ENCODE measurements at regions not wholly inside any gene's neighbourhood (a gene's known extent, or its start where the extent isn't known, plus 50 kb on each side); places are given as distances from the start of the nearest gene placed in this dataset.

DNA sequence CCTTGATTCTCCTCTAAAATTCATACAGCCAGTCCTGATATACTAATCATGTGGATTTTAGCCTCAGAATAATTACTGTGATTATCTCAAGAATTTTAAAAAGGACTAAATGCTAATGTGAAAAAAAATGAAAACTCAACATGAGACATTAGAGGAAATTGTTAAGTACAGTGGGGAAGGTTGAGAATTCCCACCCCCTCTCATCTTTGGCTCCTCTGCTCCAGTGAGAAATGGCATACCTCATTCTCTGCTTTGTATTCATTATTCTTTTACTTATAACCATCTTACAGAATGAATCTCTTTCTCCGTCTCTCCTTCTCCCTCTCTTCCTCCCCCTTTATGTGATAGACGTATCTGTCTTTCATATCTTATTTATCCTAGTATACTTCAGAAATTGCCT is 70.9 kb downstream of the DIRAS3 start:
- no peak overlapping the region for H3K27ac ChIP-seq
- no peaks in the 10 kb centered on the region for H3K27me3 ChIP-seq (replicated peaks; ENCODE audit: insufficient read depth)
- H3K9me3 ChIP-seq: no peaks in the 10 kb centered on the region
- no peak overlapping the region for H3K4me3 ChIP-seq
- DNase-seq (ENCODE audit: low spot score) (no peak), ATAC-seq (ENCODE audit: insufficient number of reproducible peaks, low FRiP score, low read depth) (no peak)
- peaks cover 0 to 33% of the 10 kb centered on the region in 2 donors for H3K4me1 ChIP-seq (ENCODE audit: control insufficient read depth in 1 of 2, low read depth in 2 of 2)
- no peaks in the 10 kb centered on the region for H3K36me3 ChIP-seq
- TF ChIP-seq, protein P1, sequence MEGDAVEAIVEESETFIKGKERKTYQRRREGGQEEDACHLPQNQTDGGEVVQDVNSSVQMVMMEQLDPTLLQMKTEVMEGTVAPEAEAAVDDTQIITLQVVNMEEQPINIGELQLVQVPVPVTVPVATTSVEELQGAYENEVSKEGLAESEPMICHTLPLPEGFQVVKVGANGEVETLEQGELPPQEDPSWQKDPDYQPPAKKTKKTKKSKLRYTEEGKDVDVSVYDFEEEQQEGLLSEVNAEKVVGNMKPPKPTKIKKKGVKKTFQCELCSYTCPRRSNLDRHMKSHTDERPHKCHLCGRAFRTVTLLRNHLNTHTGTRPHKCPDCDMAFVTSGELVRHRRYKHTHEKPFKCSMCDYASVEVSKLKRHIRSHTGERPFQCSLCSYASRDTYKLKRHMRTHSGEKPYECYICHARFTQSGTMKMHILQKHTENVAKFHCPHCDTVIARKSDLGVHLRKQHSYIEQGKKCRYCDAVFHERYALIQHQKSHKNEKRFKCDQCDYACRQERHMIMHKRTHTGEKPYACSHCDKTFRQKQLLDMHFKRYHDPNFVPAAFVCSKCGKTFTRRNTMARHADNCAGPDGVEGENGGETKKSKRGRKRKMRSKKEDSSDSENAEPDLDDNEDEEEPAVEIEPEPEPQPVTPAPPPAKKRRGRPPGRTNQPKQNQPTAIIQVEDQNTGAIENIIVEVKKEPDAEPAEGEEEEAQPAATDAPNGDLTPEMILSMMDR (IDR thresholded peaks at IDR 0.05): no peak

- peaks cover 0 to 28% of the 10 kb centered on the region in 2 donors for H3K4me1 ChIP-seq (ENCODE audit: control insufficient read depth in 1 of 2, low read depth in 2 of 2)
- H3K4me3 ChIP-seq: no peak overlapping the region
- H3K9me3 ChIP-seq: no peaks in the 10 kb centered on the region
- H3K27me3 ChIP-seq (replicated peaks; ENCODE audit: insufficient read depth): no peaks in the 10 kb centered on the region
- TF ChIP-seq, protein P1 (IDR thresholded peaks at IDR 0.05): no peak
- no peak overlapping the region for H3K27ac ChIP-seq
- no peak for DNase-seq (ENCODE audit: low spot score)
- no peak for ATAC-seq (ENCODE audit: insufficient number of reproducible peaks, low FRiP score, low read depth)
- no peaks in the 10 kb centered on the region for H3K36me3 ChIP-seq
Measured at GRCh38 chr1:67978890-67979516, 71.4 kb downstream of the DIRAS3 start.

DNA sequence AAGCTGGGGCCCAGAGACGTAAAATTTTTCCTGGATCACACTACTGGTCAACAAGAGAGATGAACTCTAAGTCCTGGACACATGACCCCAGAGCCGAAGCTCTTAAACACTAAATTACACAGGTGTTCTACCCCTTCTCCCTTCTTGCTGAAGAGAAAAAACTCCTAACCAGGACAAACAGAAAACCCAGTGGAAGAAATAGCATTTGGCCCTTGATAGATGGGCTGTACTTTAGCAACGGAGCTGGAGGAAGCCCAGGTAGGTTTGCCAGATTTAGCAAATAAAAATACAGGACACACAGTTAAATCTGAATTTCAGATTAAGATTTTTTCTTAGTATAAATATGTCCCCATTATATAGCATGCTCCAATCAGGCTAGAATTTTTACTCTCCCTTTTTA is 72.7 kb downstream of the DIRAS3 start:
- TF ChIP-seq, protein P1 (IDR thresholded peaks at IDR 0.05): no peak
- no peak for ATAC-seq (ENCODE audit: insufficient number of reproducible peaks, low FRiP score, low read depth)
- no peaks in the 10 kb centered on the region for H3K36me3 ChIP-seq

DNA sequence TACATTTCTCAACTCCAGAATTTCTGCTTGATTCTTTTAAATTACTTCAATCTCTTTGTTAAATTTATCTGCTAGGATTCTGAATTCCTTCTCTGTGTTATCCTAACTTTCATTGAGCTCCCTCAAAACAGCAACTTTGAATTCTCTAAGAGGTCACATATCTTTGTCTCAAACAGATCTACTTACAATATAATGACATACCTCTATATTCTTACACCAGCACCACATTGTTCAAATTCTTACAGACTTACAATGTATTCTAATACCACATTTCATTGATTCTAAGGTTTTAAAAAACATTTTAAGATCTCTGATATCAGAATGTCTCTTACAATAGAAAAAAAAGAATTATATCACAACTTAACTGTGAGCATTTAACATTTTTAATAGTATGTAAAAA is 77.4 kb downstream of the DIRAS3 start:
- TF ChIP-seq, protein P1 (IDR thresholded peaks at IDR 0.05): no peak
- DNase-seq (ENCODE audit: low spot score): no peak
- no peak for ATAC-seq (ENCODE audit: insufficient number of reproducible peaks, low FRiP score, low read depth)
- peaks cover 0 to 9% of the 10 kb centered on the region in 2 donors for H3K4me1 ChIP-seq (ENCODE audit: control insufficient read depth in 1 of 2, low read depth in 2 of 2)
- no peak overlapping the region for H3K27ac ChIP-seq
- no peaks in the 10 kb centered on the region for H3K27me3 ChIP-seq (replicated peaks; ENCODE audit: insufficient read depth)
- no peak overlapping the region for H3K4me3 ChIP-seq
- H3K9me3 ChIP-seq: no peaks in the 10 kb centered on the region
- no peaks in the 10 kb centered on the region for H3K36me3 ChIP-seq

More for the DNA sequence above, 72.7 kb downstream of the DIRAS3 start:
- Histone ChIP-seq H3K27me3 (replicated peaks; ENCODE audit: insufficient read depth) (no peaks in the 10 kb centered on the region), H3K27ac (no peak overlapping the region), H3K9me3 (no peaks in the 10 kb centered on the region), H3K4me3 (no peak overlapping the region), H3K4me1 (ENCODE audit: control insufficient read depth in 1 of 2, low read depth in 2 of 2) (peaks cover 0 to 16% of the 10 kb centered on the region in 2 donors)
- no peak for DNase-seq (ENCODE audit: low spot score)

DNA sequence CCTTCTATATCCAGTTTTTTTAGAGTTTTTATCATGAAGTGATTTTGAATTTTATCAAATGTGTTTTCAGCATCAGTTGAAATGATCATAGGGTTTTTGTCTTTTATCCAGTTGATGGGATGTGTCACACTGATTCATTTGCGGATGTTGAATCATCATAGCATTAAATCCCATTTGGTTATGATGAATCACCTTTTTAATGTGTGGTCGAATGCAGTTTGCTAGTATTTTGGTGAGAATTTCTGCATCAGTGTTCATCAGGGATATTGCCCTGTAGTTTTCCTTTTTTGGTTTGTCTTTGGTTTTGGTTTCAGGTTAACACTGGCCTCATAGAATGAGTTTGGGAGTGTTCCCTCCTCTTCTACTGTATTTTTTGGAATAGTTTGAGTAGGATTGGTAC is 80.3 kb downstream of the DIRAS3 start:
- no peak overlapping the region for H3K27ac ChIP-seq
- TF ChIP-seq, protein P1 (IDR thresholded peaks at IDR 0.05): no peak
- DNase-seq (ENCODE audit: low spot score): no peak
- H3K27me3 ChIP-seq (replicated peaks; ENCODE audit: insufficient read depth): no peaks in the 10 kb centered on the region
- no peaks in the 10 kb centered on the region for H3K4me1 ChIP-seq (ENCODE audit: control insufficient read depth in 1 of 2, low read depth in 2 of 2)
- ATAC-seq (ENCODE audit: insufficient number of reproducible peaks, low FRiP score, low read depth): no peak
- no peaks in the 10 kb centered on the region for H3K36me3 ChIP-seq
- no peak overlapping the region for H3K4me3 ChIP-seq
- no peaks in the 10 kb centered on the region for H3K9me3 ChIP-seq
